MG63 (cell line): ENCODE measurements at regions not wholly inside any gene's neighbourhood (a gene's known extent, or its start where the extent isn't known, plus 50 kb on each side); places are given as distances from the start of the nearest gene placed in this dataset.

Experiments
- DNase-seq: peaks from one replicate; pipeline ENCODE4 v3.0.0-alpha.2; 2020
- H3K27me3 ChIP-seq: fragments of 250-450 bp; sonication (Bioruptor Pico); 2 replicates; pipeline ENCODE4 v1.5.1; 2020; ENCODE audit warnings: mild to moderate bottlenecking, moderate library complexity
- H3K36me3 ChIP-seq: fragments of 250-450 bp; sonication (Bioruptor Pico); 2 replicates; pipeline ENCODE4 v1.5.1; 2020; ENCODE audit warnings: mild to moderate bottlenecking, moderate library complexity
- H3K4me3 ChIP-seq: fragments of 250-450 bp; sonication (Bioruptor Pico); 2 replicates; pipeline ENCODE4 v1.5.1; 2020; ENCODE audit warnings: mild to moderate bottlenecking, moderate library complexity
- H3K9me3 ChIP-seq: fragments of 250-450 bp; sonication (Bioruptor Pico); 2 replicates; pipeline ENCODE4 v1.5.1; 2020; ENCODE audit warnings: mild to moderate bottlenecking, moderate library complexity

DNA sequence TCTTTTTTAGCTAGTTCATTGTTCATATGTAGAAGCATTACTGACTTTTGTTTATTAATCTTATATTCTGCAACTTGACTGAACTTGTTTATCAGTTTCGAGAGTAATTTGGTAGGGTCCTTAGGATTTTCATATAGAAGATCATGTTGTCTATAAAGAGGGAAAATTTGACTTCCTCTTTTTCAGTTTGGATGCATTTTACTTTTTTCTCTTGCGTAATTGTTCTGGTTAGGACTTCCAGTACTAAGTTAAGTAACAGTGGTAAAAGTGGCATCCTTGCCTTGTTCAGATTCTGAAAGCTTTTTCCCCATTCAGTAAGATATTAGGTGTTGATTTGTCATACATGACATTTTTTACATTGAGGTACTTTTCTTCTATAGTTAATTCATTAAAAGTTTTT, 726.0 kb downstream of the KCNJ3 start:
- H3K4me3 ChIP-seq = no peak overlapping the region

DNA sequence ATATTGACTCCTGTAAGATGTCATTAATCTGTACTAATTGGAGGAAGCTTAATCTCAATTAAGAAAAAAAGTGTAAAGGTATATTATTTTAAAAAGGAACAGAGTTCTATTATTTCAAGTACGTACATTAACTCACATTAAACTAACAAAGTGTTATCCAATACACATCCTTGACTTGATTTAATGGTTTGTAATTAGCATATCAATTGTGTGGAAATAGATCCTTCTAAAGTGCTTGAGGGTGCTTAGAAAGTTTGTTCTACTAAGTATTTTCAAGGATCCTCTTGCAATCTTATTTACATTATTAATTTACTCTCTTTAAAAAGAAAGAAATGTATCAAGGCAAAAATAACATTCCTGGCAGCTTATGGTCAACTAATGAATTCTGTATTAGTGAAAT, 720.3 kb downstream of the KCNJ3 start:
- no peak overlapping the region for H3K4me3 ChIP-seq

More for the DNA sequence above, 726.0 kb downstream of the KCNJ3 start:
- Histone ChIP-seq H3K9me3 (no peaks in the 10 kb centered on the region), H3K27me3 (no peaks in the 10 kb centered on the region), H3K36me3 (no peaks in the 10 kb centered on the region)
- no peak for DNase-seq

DNA sequence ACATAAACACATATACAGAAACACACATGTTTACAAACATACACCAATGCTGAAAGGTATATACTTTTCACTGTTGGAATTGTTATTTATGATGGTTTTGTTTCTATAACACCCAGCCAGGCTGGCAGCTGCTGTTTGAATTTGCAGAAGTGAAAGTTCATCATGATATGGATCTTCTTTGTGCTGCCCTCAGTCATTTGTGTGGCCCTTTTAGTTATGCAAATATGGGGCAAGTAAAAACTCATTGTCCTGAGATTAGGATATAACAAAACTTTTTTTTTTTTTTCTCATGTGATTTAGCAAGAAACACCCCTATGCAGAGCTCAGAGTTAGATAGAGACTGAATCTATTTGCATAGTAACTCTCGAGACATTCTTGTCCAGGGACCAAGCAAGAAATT, 714.1 kb downstream of the KCNJ3 start:
- DNase-seq = no peak
- H3K36me3 ChIP-seq = no peaks in the 10 kb centered on the region
- H3K4me3 ChIP-seq = no peak overlapping the region
- H3K27me3 ChIP-seq = no peaks in the 10 kb centered on the region
- H3K9me3 ChIP-seq = no peaks in the 10 kb centered on the region

More for the DNA sequence above, 720.3 kb downstream of the KCNJ3 start:
- DNase-seq = no peak
- H3K36me3 ChIP-seq = no peaks in the 10 kb centered on the region
- no peaks in the 10 kb centered on the region for H3K9me3 ChIP-seq
- no peaks in the 10 kb centered on the region for H3K27me3 ChIP-seq

DNA sequence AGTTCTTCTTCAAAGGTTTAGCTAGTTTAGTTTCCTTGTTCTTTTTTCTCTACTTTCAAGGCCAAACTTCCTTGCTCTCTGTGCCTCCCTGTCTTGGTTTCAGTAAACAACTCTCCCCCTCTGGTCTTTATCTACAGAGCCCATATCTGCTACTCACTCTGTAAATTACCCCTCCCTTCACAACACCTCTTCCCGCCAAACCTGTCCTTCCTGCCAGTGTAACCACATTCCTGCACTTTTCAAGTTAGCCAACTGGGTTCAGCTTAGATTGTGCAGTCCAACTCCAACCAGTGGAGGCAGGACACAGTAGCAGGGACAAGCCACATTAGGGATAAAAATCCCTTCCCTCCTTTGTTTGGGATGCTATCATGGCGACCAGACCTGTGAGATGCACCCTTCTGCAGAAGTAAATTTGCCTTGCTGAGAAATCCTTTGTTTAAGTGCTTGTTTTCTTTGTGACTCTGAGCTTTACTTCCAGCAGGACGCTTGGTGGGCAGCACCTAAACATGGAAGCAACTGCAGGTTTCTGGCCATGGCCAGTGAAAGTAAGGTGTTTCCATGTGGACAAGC, 706.0 kb downstream of the KCNJ3 start:
- DNase-seq = no peak
- H3K27me3 ChIP-seq = no peaks in the 10 kb centered on the region
- H3K9me3 ChIP-seq = no peaks in the 10 kb centered on the region
- H3K4me3 ChIP-seq = no peak overlapping the region
- H3K36me3 ChIP-seq = no peaks in the 10 kb centered on the region

DNA sequence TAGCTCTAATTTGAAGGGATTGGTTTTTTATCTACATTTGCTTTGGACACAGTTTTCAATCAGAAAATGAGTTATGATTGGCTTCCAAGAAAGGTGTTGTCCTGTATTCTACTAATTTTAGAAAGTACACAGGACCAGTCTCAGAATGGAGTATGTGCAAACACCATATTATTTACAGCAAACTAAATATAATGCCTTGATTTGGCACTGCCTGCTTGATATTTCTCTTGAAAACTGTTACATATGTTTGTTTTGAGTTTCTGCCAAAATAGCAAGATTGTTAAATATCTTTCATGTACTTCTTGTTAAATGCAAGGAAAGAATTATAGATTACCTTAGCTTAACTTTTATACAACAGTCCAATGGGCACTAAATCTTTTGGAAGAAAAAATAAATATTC, 694.9 kb downstream of the KCNJ3 start:
- DNase-seq = no peak
- Histone ChIP-seq H3K36me3 (no peaks in the 10 kb centered on the region), H3K4me3 (no peak overlapping the region), H3K27me3 (no peaks in the 10 kb centered on the region; the same call in 1 of the 2 replicates), H3K9me3 (no peaks in the 10 kb centered on the region)

DNA sequence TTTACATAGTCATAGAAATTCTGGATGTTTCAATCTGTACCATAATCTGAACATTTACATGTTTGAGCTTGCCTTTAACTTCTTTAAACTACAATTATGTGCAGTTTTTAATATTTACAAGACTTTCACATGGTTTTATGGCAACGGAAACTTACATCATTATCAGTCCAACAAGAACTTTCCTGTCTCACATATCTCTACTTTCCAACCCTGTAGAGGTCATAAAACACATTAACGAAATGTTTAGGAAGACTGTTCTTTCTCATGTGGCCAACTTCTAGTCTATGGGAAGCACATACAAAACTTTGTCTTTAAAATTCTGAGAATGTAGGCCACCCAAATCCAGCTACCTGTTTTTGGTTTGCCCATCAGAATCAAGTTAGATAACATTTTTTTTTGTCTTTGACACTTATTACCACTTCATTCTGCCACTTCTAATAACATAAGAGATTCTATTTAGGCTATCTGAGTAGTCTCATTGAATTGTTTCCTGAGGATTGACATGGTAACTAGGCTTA, 693.2 kb downstream of the KCNJ3 start:
- H3K9me3 ChIP-seq = no peaks in the 10 kb centered on the region
- no peaks in the 10 kb centered on the region for H3K36me3 ChIP-seq
- H3K4me3 ChIP-seq = no peak overlapping the region
- H3K27me3 ChIP-seq = no peaks in the 10 kb centered on the region; the same call in 1 of the 2 replicates
- DNase-seq = no peak

DNA sequence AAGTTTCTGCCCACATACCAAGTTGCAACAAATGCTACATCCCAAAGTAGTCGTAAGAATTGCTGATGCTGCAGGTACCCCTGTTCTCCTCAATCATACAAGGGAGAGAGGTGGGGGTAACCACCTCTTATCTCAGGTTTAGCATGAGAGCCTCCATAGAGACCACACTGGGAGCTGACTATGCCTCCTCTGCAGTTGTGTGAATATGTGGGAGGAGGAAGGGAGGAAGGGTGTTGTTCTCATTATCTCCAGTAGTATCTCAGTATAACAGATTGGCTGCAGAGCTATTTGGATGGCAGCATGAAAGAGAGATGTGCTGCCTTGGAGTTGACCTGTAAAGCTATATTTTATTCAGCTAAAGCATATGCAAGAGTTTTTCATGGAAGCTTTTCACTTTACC, 690.7 kb downstream of the KCNJ3 start:
- Histone ChIP-seq H3K4me3 (no peak overlapping the region), H3K9me3 (no peaks in the 10 kb centered on the region), H3K27me3 (no peaks in the 10 kb centered on the region; the same call in 1 of the 2 replicates), H3K36me3 (no peaks in the 10 kb centered on the region)
- no peak for DNase-seq

DNA sequence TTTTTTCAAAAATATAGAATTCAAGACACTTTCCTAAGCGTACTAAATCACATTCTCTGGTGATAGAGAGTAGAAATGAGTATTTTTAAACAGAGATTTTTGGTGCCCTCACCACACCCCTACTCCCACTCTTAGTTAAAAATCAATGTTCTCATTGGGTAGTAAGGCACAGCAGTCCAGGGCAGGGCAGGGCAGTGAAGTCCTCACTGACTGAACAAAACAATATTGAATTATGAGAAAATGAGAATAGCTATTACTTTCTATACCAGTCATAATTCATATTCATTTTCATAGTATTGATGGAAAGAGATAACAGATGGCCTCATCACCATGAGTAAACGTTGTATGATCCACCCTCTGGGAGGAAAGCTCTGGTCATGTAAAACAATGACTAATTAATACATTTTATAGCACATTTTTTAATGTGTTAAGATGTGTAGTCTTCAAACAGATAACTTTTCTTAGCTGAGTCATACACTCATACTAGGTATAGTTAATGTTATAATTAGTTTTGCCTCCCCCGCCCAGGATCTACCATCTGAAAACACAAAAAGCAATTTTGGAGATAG, 686.1 kb downstream of the KCNJ3 start:
- Histone ChIP-seq H3K36me3 (no peaks in the 10 kb centered on the region), H3K27me3 (no peaks in the 10 kb centered on the region), H3K9me3 (no peaks in the 10 kb centered on the region), H3K4me3 (no peak overlapping the region)
- DNase-seq = no peak

DNA sequence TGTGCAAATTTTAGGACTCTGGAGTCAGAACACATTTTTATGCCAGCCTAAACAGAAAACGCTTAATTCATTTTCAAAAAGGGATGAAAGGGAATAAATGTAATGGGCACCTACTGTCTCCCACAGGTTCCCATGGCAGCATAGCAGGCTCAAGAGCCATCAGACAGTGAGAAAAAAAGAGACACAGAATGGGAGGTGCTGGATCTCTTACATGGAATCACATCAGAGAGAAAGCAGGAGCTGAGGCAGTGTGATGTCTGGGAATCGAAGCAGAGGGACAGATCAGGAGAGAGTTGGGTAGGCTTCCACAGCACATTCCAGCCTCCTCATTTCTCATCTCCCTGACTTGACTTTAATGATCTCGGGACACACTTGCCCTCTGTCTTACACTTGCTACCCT, 684.3 kb downstream of the KCNJ3 start:
- Histone ChIP-seq H3K4me3 (no peak overlapping the region), H3K9me3 (no peaks in the 10 kb centered on the region), H3K27me3 (no peaks in the 10 kb centered on the region), H3K36me3 (no peaks in the 10 kb centered on the region)
- DNase-seq = no peak

DNA sequence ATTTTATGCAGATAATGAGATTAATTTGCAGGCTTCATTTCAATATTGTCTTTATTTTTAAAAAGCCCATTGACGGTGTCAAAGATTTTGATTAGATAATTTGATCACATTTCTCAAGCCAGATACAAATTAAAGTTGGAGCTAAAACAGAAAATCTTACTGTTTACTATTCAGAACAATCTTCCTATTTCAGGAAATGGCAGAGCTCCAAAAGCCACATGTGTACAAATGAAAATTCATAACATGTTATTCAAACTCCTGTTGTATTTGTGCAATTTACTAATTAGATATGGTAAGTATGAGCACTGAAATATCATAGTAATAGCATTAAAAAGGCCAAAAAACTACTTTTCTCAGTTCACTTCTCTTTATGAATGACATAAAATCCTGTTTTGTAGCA, 682.9 kb downstream of the KCNJ3 start:
- no peaks in the 10 kb centered on the region for H3K27me3 ChIP-seq
- H3K4me3 ChIP-seq = no peak overlapping the region
- DNase-seq = no peak
- no peaks in the 10 kb centered on the region for H3K36me3 ChIP-seq
- H3K9me3 ChIP-seq = no peaks in the 10 kb centered on the region

DNA sequence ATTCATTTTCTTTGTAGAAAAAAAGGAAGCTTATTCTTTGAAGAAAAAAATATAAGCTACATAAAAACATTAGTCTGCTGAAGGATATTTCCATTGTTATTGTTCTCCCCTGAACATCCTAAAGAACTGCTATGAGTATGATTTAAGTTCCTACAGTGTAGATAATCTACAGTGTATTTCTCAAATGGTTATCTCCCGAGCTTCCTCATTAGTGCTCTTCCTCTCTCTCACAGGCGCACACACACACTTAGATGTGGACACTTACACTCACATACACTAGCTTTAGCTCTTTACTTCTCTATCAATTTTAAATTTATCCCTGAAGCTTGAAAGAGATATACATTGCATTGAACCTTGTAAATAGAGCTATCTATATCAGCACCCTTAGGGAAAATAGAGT, 681.0 kb downstream of the KCNJ3 start:
- H3K4me3 ChIP-seq = no peak overlapping the region
- H3K36me3 ChIP-seq = no peaks in the 10 kb centered on the region
- DNase-seq = no peak
- H3K9me3 ChIP-seq = no peaks in the 10 kb centered on the region
- no peaks in the 10 kb centered on the region for H3K27me3 ChIP-seq

DNA sequence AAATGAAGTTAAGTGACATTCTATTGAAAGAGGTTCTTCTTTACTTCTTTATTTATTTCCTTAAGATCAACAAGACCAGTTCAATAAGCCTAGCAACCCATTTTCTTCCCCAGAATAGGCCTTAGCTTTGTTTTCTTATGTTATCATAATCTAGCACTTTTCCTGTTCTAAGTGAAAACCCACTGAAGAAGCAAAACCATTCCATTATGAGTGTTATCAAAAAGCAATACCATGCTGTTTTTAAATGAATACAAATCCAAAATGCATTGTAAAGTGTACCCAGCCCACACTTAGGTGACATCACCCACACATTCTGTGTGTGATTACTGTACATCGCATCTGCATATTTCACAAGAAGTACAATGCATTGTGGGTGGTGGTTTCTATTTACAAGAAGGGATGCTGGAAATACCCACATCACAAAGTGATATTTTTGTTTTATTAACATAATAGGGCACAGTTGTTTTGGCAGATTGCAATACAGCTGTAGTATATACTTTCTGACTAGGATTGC, 679.5 kb downstream of the KCNJ3 start:
- H3K27me3 ChIP-seq = no peaks in the 10 kb centered on the region
- H3K9me3 ChIP-seq = no peaks in the 10 kb centered on the region
- H3K4me3 ChIP-seq = no peak overlapping the region
- no peaks in the 10 kb centered on the region for H3K36me3 ChIP-seq
- no peak for DNase-seq

DNA sequence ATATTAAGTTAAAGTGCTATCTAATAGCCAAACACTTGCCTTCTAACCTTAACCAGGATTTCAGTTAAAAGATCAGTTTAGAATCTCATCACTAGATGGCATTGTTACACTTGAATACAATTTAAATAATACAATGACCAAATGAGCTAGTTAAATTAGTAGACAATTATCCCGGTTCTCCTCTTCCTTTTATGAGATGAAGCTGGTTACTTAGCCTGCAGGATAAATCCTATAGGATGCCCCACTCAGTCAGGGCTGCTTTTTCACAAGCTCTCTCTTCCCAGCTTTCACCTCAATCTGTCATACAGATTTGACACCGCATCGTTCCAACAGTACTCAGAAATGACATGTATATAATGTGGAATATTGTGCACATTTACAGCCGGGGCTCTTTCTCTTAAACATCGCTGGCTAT, 678.8 kb downstream of the KCNJ3 start:
- H3K27me3 ChIP-seq = no peaks in the 10 kb centered on the region

DNA sequence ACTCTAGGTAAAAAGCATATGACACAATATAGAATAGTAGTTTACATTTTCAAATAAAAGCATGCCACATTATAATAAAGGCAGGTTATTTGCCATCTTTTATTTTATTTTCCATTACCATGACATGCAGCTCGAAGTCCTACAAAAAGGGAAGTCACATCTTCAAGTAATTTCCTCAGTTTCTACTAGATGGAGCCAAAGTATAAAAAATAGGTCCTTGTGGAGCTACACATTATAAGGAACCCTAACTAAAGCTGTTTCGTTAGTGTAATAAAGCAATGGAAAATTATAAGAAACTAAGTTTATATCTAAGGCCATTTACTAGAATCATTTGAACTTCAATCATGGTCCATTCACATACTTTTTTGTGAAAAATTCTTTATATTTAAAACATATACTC, 674.5 kb downstream of the KCNJ3 start:
- DNase-seq = no peak

More for the DNA sequence above, 678.8 kb downstream of the KCNJ3 start:
- no peaks in the 10 kb centered on the region for H3K36me3 ChIP-seq
- no peak overlapping the region for H3K4me3 ChIP-seq
- no peak for DNase-seq
- H3K9me3 ChIP-seq = no peaks in the 10 kb centered on the region

DNA sequence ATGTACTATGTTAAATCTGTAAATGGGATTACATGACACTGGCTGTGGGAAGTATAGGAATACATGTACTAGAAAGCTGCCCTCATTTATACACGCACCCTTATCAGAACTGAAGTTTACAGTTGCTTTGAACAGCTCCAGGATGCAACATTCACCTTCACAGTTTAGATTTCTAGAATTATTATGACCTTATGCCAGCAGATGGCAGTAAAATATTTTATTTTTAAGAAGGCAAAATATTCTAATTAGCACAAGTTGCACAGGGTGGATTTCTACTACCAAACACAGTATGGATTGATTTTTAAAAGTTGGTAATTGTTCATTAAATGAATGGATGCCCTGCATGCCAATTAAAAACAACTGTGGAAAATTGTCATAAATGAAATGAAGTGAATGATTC, 670.4 kb downstream of the KCNJ3 start:
- Histone ChIP-seq H3K9me3 (no peaks in the 10 kb centered on the region), H3K36me3 (no peaks in the 10 kb centered on the region), H3K27me3 (no peaks in the 10 kb centered on the region), H3K4me3 (no peak overlapping the region)
- DNase-seq = no peak

More for the DNA sequence above, 674.5 kb downstream of the KCNJ3 start:
- no peak overlapping the region for H3K4me3 ChIP-seq
- H3K9me3 ChIP-seq = no peaks in the 10 kb centered on the region
- H3K27me3 ChIP-seq = no peaks in the 10 kb centered on the region
- no peaks in the 10 kb centered on the region for H3K36me3 ChIP-seq

DNA sequence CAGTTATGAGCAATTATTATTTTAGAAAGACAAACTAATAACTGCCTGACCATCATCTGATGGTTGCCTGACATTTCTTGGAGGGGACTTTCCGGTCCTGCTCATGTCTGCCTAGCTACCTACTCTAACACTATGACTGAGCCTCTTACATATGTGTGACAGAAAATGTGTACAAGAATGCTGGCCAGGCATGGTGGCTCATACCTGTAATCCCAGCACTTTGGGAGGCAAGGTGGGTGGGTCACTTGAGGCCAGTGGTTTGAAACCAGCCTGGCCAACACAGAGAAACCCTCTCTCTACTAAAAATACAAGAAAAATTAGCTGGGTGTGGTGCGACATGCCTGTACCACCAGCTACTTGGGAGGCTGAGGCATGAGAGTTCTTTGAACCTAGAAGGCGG, 666.3 kb downstream of the KCNJ3 start:
- H3K9me3 ChIP-seq = no peaks in the 10 kb centered on the region
- H3K36me3 ChIP-seq = no peaks in the 10 kb centered on the region
- no peaks in the 10 kb centered on the region for H3K27me3 ChIP-seq
- no peak for DNase-seq
- H3K4me3 ChIP-seq = no peak overlapping the region

DNA sequence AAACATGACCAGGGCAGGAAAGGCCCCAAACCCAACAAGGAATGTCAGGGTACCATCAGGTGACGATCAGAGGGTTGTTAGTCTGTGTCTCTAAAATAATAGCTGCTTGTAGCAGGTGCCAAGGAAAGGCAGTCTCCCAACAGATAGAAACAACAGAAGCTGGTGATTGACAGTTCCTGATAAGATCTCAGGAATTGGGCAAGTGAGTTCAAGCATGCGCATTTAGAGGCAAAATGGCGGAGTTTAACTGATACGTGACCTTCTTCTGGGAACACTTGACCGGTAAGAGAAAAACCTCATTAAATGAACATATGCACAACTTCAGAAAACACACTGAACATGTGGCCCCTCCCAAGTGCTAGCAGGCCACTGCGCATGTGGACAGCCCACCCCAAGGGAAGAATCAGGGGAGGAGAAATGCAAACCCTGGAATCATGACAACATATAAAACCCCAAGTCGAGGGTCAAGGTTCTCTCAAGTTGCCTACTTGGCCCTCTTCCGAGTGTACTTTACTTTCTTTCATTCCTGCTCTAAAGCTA, 664.9 kb downstream of the KCNJ3 start:
- no peak overlapping the region for H3K4me3 ChIP-seq
- no peaks in the 10 kb centered on the region for H3K36me3 ChIP-seq
- no peaks in the 10 kb centered on the region for H3K9me3 ChIP-seq
- H3K27me3 ChIP-seq = no peaks in the 10 kb centered on the region
- no peak for DNase-seq

DNA sequence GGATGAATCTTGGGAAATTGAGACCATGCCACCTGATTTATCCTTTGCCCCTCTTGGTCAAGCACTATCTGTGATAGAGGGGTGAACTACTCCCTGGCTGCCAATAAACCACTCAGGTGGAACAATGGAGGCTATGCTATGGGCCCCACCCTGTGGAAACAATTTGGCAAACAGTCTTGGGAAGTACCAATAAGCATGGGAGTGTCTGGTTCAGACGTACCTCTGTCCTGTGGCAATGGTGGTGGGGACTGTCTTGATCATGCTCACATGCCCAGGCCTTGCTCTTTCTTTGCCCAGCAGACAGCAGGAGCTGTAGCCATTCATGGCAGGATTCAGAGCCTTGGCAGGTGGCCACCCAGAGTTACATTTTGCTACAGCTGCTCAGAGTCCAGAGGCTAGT, 658.7 kb downstream of the KCNJ3 start:
- Histone ChIP-seq H3K27me3 (no peaks in the 10 kb centered on the region), H3K4me3 (no peak overlapping the region), H3K36me3 (no peaks in the 10 kb centered on the region), H3K9me3 (no peaks in the 10 kb centered on the region)
- DNase-seq = no peak
